HEK293 (cell line): ENCODE measurements at regions not wholly inside any gene's neighbourhood (a gene's known extent, or its start where the extent isn't known, plus 50 kb on each side); places are given as distances from the start of the nearest gene placed in this dataset.
"Not testable (repeated sequence)": the region's sequence is repeated elsewhere in the genome, so short reads cannot be mapped to it uniquely, and the experiment has no call there.

Experiments used
- CTCF ChIA-PET: fragments of 350-600 bp; formaldehyde crosslinking; extraction: SDS; loops from one replicate; lab custom pipeline; 2021; ENCODE audit warnings: antibody characterized with exemption; lab: Yijun Ruan, JAX
- POLR2A ChIA-PET: fragments of 300-600 bp; formaldehyde crosslinking; extraction: SDS; loops from one replicate; lab custom pipeline; 2020; ENCODE audit warnings: antibody characterized with exemption, inconsistent platforms; lab: Yijun Ruan, JAX
- H3K27ac ChIP-seq: fragments of 200-500 bp; sonication (Bioruptor generic); 2 replicates; pipeline ENCODE4 v1.5.1; 2014; ENCODE audit warnings: low read depth, low read length, control low read depth, inconsistent platforms; ENCODE audit errors: extremely low read depth
- H3K36me3 ChIP-seq, 2 experiments: fragments of 200-500 bp in 1 of 2; sonication (Bioruptor generic) in 1 of 2; 1 replicate in 1 of 2; 2 replicates in 1 of 2; pipeline ENCODE4 v1.5.1; 2014 to 2017; ENCODE audit warnings: inconsistent platforms in 2 of 2, low read length in 2 of 2; ENCODE audit not compliant: control insufficient read depth in 2 of 2, insufficient read depth in 1 of 2
- H3K4me1 ChIP-seq: fragments of 200-500 bp; sonication (Bioruptor generic); 2 replicates; pipeline ENCODE4 v1.5.1; 2014; ENCODE audit warnings: mild to moderate bottlenecking, low read length, inconsistent platforms; ENCODE audit not compliant: control insufficient read depth, insufficient read depth
- H3K4me3 ChIP-seq: 2 replicates; pipeline ENCODE4 v1.5.1; 2011; ENCODE audit warnings: low read depth, mild to moderate bottlenecking, control low read depth, low read length, moderate library complexity
- H3K9me3 ChIP-seq: fragments of 200-500 bp; sonication (Bioruptor generic); 2 replicates; pipeline ENCODE4 v1.5.1; 2014; ENCODE audit warnings: low read depth, low read length, inconsistent platforms; ENCODE audit not compliant: control insufficient read depth, insufficient read depth
- EGR2 ChIP-seq: fragments of 450-650 bp; formaldehyde crosslinking; IDR thresholded peaks from 2 replicates; pipeline ENCODE4 v1.5.1; 2016; ENCODE audit warnings: low read depth, missing biosample characterization, missing genetic modification characterization
- ZNF16 ChIP-seq: fragments of 450-650 bp; formaldehyde crosslinking; IDR thresholded peaks from 2 replicates; pipeline ENCODE4 v1.5.1; 2016; ENCODE audit warnings: low read depth, missing biosample characterization, missing genetic modification characterization
- ZNF292 ChIP-seq: fragments of 450-650 bp; formaldehyde crosslinking; IDR thresholded peaks from 2 replicates; pipeline ENCODE4 v1.5.1; 2016; ENCODE audit warnings: low read depth, missing biosample characterization, missing genetic modification characterization, borderline replicate concordance
- ZNF785 ChIP-seq: fragments of 450-650 bp; formaldehyde crosslinking; IDR thresholded peaks from 2 replicates; pipeline ENCODE4 v1.5.1; 2016; ENCODE audit warnings: missing biosample characterization, missing genetic modification characterization
- ZNF843 ChIP-seq: fragments of 450-650 bp; formaldehyde crosslinking; IDR thresholded peaks from 2 replicates; pipeline ENCODE4 v1.5.1; 2016; ENCODE audit warnings: missing biosample characterization, missing genetic modification characterization
- TF ChIP-seq, protein P1 (sequence below): fragments of 450-650 bp; formaldehyde crosslinking; IDR thresholded peaks from 2 replicates; pipeline ENCODE4 v1.5.1; 2016; ENCODE audit warnings: missing biosample characterization, missing genetic modification characterization, borderline replicate concordance
- TF ChIP-seq, protein P2 (sequence below): fragments of 450-650 bp; formaldehyde crosslinking; IDR thresholded peaks from 2 replicates; pipeline ENCODE4; 2016; ENCODE audit warnings: missing biosample characterization, missing genetic modification characterization
- TF ChIP-seq, protein P3 (sequence below): fragments of 450-650 bp; formaldehyde crosslinking; conservative IDR thresholded peaks from 2 replicates; pipeline ENCODE4 v1.5.1; 2016; ENCODE audit warnings: low read depth, missing biosample characterization, missing genetic modification characterization
- TF ChIP-seq, protein P4 (sequence below): fragments of 450-650 bp; formaldehyde crosslinking; IDR thresholded peaks from 2 replicates; pipeline ENCODE4 v1.5.0; 2017; ENCODE audit warnings: missing biosample characterization, missing genetic modification characterization, borderline replicate concordance
- TF ChIP-seq, protein P5 (sequence below): fragments of 450-650 bp; formaldehyde crosslinking; IDR thresholded peaks from 2 replicates; pipeline ENCODE4 v1.5.1; 2016; ENCODE audit warnings: missing biosample characterization, missing genetic modification characterization, low read depth

DNA sequence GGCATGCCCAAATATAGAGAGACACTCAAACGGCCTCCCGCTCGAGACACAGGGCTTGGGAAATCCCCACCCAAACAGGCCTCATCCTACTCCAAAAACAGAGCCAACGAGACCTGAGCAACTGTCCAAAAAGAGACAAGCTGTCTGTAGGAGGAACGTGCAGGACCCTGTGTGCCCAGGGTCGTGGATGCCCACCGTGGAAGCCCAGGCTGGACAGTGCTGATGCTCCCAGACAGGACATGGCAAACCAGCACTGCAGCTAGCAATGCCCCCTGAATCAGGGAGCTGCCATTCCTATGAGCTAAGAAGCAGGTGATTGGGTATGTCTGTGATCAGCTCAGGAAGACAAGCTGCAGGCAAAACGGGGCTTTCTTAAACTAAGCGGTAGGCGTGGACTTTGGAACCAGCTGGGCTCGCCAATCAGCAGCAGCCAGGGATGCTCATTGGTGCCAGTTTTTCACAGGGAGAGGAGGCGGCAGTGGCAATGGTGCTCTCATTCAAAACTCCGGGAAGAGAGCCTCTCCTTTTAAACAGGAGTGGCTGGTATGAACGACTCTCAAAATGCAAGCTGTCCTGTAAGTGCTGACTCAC, 113.1 kb upstream of the IRX2 start:
- no peaks in the 10 kb centered on the region for H3K4me1 ChIP-seq
- no peaks in the 10 kb centered on the region for H3K36me3 ChIP-seq
- H3K9me3 ChIP-seq, result no peaks in the 10 kb centered on the region
- no peak overlapping the region for H3K4me3 ChIP-seq
- TF ChIP-seq ZNF785 (tag by site-specific recombination), result no peak
- POLR2A ChIA-PET, result no interaction called here
- no peak overlapping the region for H3K27ac ChIP-seq
- CTCF ChIA-PET, result no interaction called here

DNA sequence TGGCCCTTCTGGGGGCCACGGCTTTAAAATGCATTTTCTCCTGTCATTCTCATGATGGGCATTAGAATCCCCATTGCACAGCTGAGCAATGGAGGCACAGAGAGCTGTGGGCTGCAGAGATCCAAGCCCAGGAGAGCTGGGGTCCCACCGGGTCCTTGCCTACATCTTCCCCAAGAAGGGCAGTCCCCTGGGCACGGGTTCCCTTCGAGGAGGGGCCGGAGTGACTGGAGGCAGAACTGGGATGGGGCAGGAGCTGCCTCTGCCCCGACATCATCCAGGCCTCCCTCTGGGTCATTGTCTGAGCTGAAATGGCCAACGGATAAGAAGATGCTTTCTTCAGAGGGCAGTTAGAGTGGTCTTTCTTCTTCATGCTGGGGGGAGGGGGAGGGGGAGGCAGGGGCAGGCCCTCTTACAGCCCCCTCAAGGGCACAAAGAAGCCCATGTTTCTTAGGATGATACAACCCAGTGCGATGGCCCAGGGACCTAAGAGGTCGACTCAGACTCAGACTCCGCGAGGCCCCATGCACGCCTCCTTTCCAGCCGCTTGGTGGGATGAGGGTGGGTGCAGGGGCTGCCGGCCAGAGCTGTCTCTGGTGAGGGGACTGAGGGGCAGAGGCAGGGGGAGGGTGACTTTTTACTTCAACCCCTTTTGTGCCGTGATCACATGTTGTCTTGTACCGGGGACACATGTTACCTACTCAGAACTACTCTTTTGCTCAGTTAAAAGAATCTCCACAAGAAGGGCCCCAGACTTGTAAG, 112.4 kb upstream of the IRX2 start:
- H3K4me3 ChIP-seq, result no peak overlapping the region
- no peaks in the 10 kb centered on the region for H3K36me3 ChIP-seq
- ChIA-PET CTCF (no interaction called here), POLR2A (no interaction called here)
- H3K9me3 ChIP-seq, result no peaks in the 10 kb centered on the region; the same call in 1 of the 2 replicates
- TF ChIP-seq, protein P1, sequence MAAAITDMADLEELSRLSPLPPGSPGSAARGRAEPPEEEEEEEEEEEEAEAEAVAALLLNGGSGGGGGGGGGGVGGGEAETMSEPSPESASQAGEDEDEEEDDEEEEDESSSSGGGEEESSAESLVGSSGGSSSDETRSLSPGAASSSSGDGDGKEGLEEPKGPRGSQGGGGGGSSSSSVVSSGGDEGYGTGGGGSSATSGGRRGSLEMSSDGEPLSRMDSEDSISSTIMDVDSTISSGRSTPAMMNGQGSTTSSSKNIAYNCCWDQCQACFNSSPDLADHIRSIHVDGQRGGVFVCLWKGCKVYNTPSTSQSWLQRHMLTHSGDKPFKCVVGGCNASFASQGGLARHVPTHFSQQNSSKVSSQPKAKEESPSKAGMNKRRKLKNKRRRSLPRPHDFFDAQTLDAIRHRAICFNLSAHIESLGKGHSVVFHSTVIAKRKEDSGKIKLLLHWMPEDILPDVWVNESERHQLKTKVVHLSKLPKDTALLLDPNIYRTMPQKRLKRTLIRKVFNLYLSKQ (tag by site-specific recombination), result no peak
- no peak overlapping the region for H3K27ac ChIP-seq
- no peaks in the 10 kb centered on the region for H3K4me1 ChIP-seq

DNA sequence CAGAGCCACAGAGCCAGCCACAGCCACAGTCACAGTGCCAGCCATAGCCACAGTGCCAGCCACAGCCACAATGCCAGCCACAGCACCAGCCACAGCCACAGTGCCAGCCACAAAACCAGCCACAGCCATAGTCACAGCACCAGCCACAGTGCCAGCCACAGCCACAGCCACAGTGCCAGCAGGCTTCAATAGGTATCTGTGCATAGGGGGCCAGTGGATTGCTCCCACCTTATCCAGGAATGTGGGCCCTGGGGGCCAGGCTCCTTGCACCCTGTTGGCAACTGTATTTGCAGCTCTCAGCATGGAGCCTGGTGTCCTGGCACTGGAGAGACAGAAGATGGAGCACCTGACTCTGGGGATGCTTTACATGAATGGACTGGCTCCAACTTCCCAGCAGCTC, 111.7 kb upstream of the IRX2 start:
- H3K4me1 ChIP-seq, result no peaks in the 10 kb centered on the region
- ChIA-PET CTCF (no interaction called here), POLR2A (no interaction called here)
- H3K4me3 ChIP-seq, result no peak overlapping the region
- no peaks in the 10 kb centered on the region for H3K36me3 ChIP-seq
- H3K9me3 ChIP-seq, result no peaks in the 10 kb centered on the region; the same call in 1 of the 2 replicates
- TF ChIP-seq, protein P2, sequence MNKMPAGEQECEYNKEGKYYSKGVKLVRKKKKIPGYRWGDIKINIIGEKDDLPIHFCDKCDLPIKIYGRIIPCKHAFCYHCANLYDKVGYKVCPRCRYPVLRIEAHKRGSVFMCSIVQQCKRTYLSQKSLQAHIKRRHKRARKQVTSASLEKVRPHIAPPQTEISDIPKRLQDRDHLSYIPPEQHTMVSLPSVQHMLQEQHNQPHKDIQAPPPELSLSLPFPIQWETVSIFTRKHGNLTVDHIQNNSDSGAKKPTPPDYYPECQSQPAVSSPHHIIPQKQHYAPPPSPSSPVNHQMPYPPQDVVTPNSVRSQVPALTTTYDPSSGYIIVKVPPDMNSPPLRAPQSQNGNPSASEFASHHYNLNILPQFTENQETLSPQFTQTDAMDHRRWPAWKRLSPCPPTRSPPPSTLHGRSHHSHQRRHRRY (tag by site-specific recombination), result no peak
- TF ChIP-seq, protein P3, sequence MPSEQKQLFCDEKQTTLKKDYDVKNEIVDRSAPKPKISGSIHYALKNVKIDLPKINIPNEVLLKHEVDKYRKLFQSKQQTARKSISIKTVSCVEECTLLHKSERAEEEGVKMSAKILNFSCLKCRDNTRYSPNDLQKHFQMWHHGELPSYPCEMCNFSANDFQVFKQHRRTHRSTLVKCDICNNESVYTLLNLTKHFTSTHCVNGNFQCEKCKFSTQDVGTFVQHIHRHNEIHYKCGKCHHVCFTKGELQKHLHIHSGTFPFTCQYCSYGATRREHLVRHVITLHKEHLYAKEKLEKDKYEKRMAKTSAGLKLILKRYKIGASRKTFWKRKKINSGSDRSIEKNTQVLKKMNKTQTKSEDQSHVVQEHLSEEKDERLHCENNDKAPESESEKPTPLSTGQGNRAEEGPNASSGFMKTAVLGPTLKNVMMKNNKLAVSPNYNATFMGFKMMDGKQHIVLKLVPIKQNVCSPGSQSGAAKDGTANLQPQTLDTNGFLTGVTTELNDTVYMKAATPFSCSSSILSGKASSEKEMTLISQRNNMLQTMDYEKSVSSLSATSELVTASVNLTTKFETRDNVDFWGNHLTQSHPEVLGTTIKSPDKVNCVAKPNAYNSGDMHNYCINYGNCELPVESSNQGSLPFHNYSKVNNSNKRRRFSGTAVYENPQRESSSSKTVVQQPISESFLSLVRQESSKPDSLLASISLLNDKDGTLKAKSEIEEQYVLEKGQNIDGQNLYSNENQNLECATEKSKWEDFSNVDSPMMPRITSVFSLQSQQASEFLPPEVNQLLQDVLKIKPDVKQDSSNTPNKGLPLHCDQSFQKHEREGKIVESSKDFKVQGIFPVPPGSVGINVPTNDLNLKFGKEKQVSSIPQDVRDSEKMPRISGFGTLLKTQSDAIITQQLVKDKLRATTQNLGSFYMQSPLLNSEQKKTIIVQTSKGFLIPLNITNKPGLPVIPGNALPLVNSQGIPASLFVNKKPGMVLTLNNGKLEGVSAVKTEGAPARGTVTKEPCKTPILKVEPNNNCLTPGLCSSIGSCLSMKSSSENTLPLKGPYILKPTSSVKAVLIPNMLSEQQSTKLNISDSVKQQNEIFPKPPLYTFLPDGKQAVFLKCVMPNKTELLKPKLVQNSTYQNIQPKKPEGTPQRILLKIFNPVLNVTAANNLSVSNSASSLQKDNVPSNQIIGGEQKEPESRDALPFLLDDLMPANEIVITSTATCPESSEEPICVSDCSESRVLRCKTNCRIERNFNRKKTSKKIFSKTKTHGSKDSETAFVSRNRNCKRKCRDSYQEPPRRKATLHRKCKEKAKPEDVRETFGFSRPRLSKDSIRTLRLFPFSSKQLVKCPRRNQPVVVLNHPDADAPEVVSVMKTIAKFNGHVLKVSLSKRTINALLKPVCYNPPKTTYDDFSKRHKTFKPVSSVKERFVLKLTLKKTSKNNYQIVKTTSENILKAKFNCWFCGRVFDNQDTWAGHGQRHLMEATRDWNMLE (tag by site-specific recombination), result no peak
- TF ChIP-seq ZNF16 (tag by site-specific recombination), result no peak
- no peak for TF ChIP-seq ZNF843 (tag by site-specific recombination)
- TF ChIP-seq, protein P4, sequence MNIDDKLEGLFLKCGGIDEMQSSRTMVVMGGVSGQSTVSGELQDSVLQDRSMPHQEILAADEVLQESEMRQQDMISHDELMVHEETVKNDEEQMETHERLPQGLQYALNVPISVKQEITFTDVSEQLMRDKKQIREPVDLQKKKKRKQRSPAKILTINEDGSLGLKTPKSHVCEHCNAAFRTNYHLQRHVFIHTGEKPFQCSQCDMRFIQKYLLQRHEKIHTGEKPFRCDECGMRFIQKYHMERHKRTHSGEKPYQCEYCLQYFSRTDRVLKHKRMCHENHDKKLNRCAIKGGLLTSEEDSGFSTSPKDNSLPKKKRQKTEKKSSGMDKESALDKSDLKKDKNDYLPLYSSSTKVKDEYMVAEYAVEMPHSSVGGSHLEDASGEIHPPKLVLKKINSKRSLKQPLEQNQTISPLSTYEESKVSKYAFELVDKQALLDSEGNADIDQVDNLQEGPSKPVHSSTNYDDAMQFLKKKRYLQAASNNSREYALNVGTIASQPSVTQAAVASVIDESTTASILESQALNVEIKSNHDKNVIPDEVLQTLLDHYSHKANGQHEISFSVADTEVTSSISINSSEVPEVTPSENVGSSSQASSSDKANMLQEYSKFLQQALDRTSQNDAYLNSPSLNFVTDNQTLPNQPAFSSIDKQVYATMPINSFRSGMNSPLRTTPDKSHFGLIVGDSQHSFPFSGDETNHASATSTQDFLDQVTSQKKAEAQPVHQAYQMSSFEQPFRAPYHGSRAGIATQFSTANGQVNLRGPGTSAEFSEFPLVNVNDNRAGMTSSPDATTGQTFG, result no peak
- TF ChIP-seq ZNF292 (tag by site-specific recombination), result no peak
- TF ChIP-seq, protein P1 (tag by site-specific recombination), result no peak
- TF ChIP-seq, protein P5, sequence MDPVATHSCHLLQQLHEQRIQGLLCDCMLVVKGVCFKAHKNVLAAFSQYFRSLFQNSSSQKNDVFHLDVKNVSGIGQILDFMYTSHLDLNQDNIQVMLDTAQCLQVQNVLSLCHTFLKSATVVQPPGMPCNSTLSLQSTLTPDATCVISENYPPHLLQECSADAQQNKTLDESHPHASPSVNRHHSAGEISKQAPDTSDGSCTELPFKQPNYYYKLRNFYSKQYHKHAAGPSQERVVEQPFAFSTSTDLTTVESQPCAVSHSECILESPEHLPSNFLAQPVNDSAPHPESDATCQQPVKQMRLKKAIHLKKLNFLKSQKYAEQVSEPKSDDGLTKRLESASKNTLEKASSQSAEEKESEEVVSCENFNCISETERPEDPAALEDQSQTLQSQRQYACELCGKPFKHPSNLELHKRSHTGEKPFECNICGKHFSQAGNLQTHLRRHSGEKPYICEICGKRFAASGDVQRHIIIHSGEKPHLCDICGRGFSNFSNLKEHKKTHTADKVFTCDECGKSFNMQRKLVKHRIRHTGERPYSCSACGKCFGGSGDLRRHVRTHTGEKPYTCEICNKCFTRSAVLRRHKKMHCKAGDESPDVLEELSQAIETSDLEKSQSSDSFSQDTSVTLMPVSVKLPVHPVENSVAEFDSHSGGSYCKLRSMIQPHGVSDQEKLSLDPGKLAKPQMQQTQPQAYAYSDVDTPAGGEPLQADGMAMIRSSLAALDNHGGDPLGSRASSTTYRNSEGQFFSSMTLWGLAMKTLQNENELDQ (tag by site-specific recombination), result no peak
- no peak for TF ChIP-seq EGR2 (tag by site-specific recombination)
- no peak overlapping the region for H3K27ac ChIP-seq

DNA sequence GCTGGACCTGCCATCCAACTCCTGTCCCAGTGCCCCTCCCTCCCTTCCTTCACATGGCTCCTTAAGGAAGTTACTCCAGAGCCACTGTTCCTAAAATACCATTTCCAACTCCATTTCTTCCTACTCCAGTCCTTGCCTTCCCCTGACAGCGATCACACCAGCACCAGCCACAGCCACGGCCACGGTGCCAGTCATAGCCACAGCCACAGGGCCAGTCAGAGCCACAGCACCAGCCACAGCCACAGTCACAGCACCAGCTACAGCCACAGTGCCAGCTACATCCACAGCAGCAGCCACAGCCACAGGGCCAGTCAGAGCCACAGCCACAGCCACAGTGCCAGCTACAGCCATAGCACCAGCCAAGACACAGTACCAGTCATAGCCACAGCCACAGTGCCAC, 110.7 kb upstream of the IRX2 start:
- H3K4me3 ChIP-seq, POLR2A ChIA-PET, H3K9me3 ChIP-seq, H3K36me3 ChIP-seq, H3K4me1 ChIP-seq, CTCF ChIA-PET, H3K27ac ChIP-seq: not testable (repeated sequence)
